ENCODE measurements at regions not wholly inside any gene's neighbourhood (a gene's known extent, or its start where the extent isn't known, plus 50 kb on each side); places are given as distances from the start of the nearest gene placed in this dataset.

GRCh38 chr2:84317135-84317534, 141.9 kb downstream of the SUCLG1 start:
- TF ChIP-seq, protein P1, sequence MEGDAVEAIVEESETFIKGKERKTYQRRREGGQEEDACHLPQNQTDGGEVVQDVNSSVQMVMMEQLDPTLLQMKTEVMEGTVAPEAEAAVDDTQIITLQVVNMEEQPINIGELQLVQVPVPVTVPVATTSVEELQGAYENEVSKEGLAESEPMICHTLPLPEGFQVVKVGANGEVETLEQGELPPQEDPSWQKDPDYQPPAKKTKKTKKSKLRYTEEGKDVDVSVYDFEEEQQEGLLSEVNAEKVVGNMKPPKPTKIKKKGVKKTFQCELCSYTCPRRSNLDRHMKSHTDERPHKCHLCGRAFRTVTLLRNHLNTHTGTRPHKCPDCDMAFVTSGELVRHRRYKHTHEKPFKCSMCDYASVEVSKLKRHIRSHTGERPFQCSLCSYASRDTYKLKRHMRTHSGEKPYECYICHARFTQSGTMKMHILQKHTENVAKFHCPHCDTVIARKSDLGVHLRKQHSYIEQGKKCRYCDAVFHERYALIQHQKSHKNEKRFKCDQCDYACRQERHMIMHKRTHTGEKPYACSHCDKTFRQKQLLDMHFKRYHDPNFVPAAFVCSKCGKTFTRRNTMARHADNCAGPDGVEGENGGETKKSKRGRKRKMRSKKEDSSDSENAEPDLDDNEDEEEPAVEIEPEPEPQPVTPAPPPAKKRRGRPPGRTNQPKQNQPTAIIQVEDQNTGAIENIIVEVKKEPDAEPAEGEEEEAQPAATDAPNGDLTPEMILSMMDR (optimal IDR thresholded peaks at IDR 0.05 in 1 of 3, IDR thresholded peaks at IDR 0.05 in 1 of 3, conservative IDR thresholded peaks at IDR 0.05 in 1 of 3; ENCODE audit: extremely low read depth in 1 of 3, insufficient read depth in 2 of 3, low read length in 3 of 3): no peak
- no peak for TF ChIP-seq EZH2 (IDR thresholded peaks at IDR 0.05; ENCODE audit: low read length)
